Pancreas (tissue), 10 donors: ENCODE measurements at regions not wholly inside any gene's neighbourhood (a gene's known extent, or its start where the extent isn't known, plus 50 kb on each side); places are given as distances from the start of the nearest gene placed in this dataset.

Experiments used
- ATAC-seq, 4 donors: fragments of 200-7000 bp; cut with Tn5 transposase; one replicate each; pipeline versions ENCODE4 v1.8.0 to v1.9.1; 2020; ENCODE audit warnings: mild to moderate bottlenecking in 4 of 4, moderate library complexity in 4 of 4
- DNase-seq, 6 donors: peaks; one replicate each; pipeline ENCODE4 v3.0.0-alpha.2; 2020
- FAIRE-seq: peaks from 2 replicates; lab custom pipeline; 2012; peaks lifted over from hg19 to GRCh38; lab: Jason Lieb, UNC
- H3K27ac ChIP-seq, 4 donors: fragments of 200-600 bp; sonication (generic); 1 replicate in 3 of 4; 2 replicates in 1 of 4; pipeline versions ENCODE4 v1.5.0 to v1.8.0; 2020
- H3K27me3 ChIP-seq, 4 donors: fragments of 200-600 bp; one replicate each; pipeline ENCODE4 v1.8.0; 2021
- H3K36me3 ChIP-seq, 3 donors: fragments of 200-600 bp; sonication (generic) in 1 of 3; one replicate each; pipeline versions ENCODE4 v1.5.0 to v1.8.0; 2020 to 2021
- H3K4me1 ChIP-seq, 3 donors: fragments of 200-600 bp; one replicate each; pipeline ENCODE4 v1.8.0; 2021
- H3K4me3 ChIP-seq, 4 donors: fragments of 200-600 bp; sonication (generic) in 2 of 4; one replicate each; pipeline versions ENCODE4 v1.5.0 to v1.8.0; 2020 to 2021
- H3K9me3 ChIP-seq, 4 donors: fragments of 200-600 bp; one replicate each; pipeline ENCODE4 v1.8.0; 2021
- WGBS, 2 donors: extraction: QIAGEN DNeasy Blood & Tissue Kit; methylation state at CpG; one replicate each; pipeline ENCODE4 v1.1.7; 2013; 5-methylcytosine and 5-hydroxymethylcytosine counted together
- intact Hi-C, 3 donors: fragments of 100-400 bp; cut with DNase I; formaldehyde crosslinking; loops; one replicate each; pipeline versions ENCODE4 v1.11.1 to v1.14.2; 2022
- TF ChIP-seq, protein P1 (sequence below), 4 donors: fragments of 200-600 bp; sonication (generic) in 3 of 4; IDR thresholded peaks; one replicate each; pipeline versions ENCODE4 v1.5.0 to v1.8.0; 2021; ENCODE audit warnings: antibody characterized with exemption in 4 of 4
- donor health status: healthy with polysubstance abuse.
- donor health status: DM: no; HTN: no; CAD: no; lungs with moderate emphysema.
- donor health status: DM: no; HTN: no; CAD: no.
- donor health status: control.
- donor health status: control.
- donor health status: Bipolar disorder and iron deficiency.
- donor health status: DM: yes; HTN: yes; CAD: no.
- donor health status: DM: no; HTN: no; CAD: no.
- donor health status: DM: no; HTN: no; CAD: no.
- donor health status: DM: yes; HTN: yes; CAD: no.

DNA sequence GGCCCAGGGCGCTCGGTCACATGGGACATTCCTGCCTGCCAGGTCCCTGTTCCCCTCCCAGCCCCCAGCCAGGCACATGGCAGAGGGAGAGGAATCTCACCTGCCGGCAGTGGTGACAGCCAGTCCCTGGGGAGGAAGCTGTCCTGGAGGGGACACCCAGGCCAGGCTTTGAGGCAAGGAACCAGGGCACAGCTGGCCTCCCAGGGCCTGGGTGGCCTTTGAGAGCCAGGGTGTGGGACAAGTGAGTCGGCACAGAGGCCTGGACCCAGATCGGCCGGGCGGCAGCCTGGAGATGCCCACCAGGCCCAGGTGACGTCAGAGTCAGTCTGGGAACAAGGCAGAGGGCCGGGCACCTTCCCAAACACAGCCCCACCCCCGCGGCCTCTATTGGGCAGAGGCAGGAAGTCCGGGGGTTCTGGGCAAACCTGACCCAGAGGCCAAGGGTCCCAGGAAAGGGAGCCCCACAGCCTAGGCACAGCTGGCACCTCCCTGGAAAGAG lies 65.0 kb upstream of the CFAP46 start:
- no peak for ATAC-seq
- intact Hi-C loops, result no loop called here
- DNase-seq, result peak in 1 of 6 donors; percentile 54
- TF ChIP-seq, protein P1, sequence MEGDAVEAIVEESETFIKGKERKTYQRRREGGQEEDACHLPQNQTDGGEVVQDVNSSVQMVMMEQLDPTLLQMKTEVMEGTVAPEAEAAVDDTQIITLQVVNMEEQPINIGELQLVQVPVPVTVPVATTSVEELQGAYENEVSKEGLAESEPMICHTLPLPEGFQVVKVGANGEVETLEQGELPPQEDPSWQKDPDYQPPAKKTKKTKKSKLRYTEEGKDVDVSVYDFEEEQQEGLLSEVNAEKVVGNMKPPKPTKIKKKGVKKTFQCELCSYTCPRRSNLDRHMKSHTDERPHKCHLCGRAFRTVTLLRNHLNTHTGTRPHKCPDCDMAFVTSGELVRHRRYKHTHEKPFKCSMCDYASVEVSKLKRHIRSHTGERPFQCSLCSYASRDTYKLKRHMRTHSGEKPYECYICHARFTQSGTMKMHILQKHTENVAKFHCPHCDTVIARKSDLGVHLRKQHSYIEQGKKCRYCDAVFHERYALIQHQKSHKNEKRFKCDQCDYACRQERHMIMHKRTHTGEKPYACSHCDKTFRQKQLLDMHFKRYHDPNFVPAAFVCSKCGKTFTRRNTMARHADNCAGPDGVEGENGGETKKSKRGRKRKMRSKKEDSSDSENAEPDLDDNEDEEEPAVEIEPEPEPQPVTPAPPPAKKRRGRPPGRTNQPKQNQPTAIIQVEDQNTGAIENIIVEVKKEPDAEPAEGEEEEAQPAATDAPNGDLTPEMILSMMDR (IDR thresholded peaks at IDR 0.05), result no peak
- 58 to 69% methylated on average over 12 of the region's 12 CpGs for WGBS, 2 donors
- Histone ChIP-seq H3K4me3 (no peak overlapping the region), H3K27ac (no peak overlapping the region), H3K36me3 (no peaks in the 10 kb centered on the region), H3K4me1 (no peaks in the 10 kb centered on the region), H3K27me3 (no peaks in the 10 kb centered on the region), H3K9me3 (no peaks in the 10 kb centered on the region)
- FAIRE-seq, result no peak

- Histone ChIP-seq H3K27ac (no peak overlapping the region), H3K9me3 (no peaks in the 10 kb centered on the region), H3K36me3 (no peaks in the 10 kb centered on the region), H3K4me3 (no peak overlapping the region), H3K27me3 (no peaks in the 10 kb centered on the region), H3K4me1 (no peaks in the 10 kb centered on the region)
- FAIRE-seq (no peak), DNase-seq (peak in 1 of 6 donors; percentile 49), ATAC-seq (no peak)
- intact Hi-C loops, result no loop called here
- TF ChIP-seq, protein P1 (IDR thresholded peaks at IDR 0.05), result no peak
- WGBS, 2 donors, result 75 to 85% methylated on average over 18 of the region's 18 CpGs
Measured at GRCh38 chr10:133006806-133007205, 64.4 kb upstream of the CFAP46 start.

- intact Hi-C loops, result no loop called here
- 72 to 84% methylated on average over 10 of the region's 10 CpGs for WGBS, 2 donors
- TF ChIP-seq, protein P1 (IDR thresholded peaks at IDR 0.05), result no peak
- H3K4me3 ChIP-seq, result no peak overlapping the region
- no peak overlapping the region for H3K27ac ChIP-seq
- FAIRE-seq (no peak), ATAC-seq (no peak), DNase-seq (peak in 1 of 6 donors; percentile 55)
- H3K9me3 ChIP-seq, result no peaks in the 10 kb centered on the region
- no peaks in the 10 kb centered on the region for H3K4me1 ChIP-seq
- no peaks in the 10 kb centered on the region for H3K36me3 ChIP-seq
- no peaks in the 10 kb centered on the region for H3K27me3 ChIP-seq
Measured at GRCh38 chr10:133006202-133006601, 63.8 kb upstream of the CFAP46 start.

DNA sequence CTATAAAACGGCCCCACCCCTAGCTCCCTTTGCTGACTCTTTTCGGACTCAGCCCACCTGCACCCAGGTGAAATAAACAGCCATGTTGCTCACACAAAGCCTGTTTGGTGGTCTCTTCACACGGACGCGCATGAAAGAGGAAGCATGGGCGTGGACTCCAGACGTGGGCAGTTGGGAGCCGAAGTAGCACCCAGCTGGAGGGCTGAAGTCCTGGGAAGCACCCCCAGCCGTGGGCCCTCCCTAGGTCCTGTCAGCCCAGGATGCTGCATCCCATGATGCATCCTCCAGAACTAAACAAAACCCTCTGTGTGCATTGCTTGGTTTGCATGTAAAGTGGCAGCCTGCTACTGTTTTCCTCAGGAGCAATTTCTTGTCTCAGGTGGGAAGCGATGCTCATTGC lies 62.1 kb upstream of the CFAP46 start:
- no peaks in the 10 kb centered on the region for H3K36me3 ChIP-seq
- WGBS, 2 donors, result 59 to 64% methylated on average over 10 of the region's 10 CpGs
- no peak overlapping the region for H3K4me3 ChIP-seq
- DNase-seq (no peak), ATAC-seq (no peak), FAIRE-seq (no peak)
- no peaks in the 10 kb centered on the region for H3K27me3 ChIP-seq
- H3K27ac ChIP-seq, result no peak overlapping the region
- H3K9me3 ChIP-seq, result no peaks in the 10 kb centered on the region
- TF ChIP-seq, protein P1 (IDR thresholded peaks at IDR 0.05), result no peak
- intact Hi-C loops, result no loop called here
- H3K4me1 ChIP-seq, result no peaks in the 10 kb centered on the region

DNA sequence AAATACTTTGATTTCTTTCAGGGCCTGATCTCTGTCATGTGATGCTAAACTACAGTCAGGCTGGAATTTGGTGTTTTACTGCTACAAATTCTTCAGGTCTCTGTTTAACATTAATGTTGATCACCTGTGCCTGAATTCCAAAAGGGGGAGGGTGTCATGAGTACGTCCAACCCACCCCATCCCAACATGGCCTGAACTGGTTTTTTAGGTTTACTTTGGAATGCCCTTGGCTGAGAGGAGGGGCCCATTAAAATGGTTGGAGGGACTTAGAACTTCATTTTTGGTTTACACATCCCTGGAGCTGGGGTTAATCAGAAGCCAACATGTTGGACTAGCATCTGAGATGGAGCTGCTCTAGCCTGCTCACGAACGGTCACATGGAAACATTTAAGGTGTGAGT lies 60.8 kb upstream of the CFAP46 start:
- FAIRE-seq (no peak), DNase-seq (no peak), ATAC-seq (peak in 1 of 4 donors; percentile 55)
- H3K27me3 ChIP-seq, result no peaks in the 10 kb centered on the region
- no peaks in the 10 kb centered on the region for H3K36me3 ChIP-seq
- TF ChIP-seq, protein P1 (IDR thresholded peaks at IDR 0.05), result no peak
- 21 to 23% methylated on average over 3 of the region's 3 CpGs for WGBS, 2 donors
- H3K27ac ChIP-seq, result no peak overlapping the region
- H3K4me1 ChIP-seq, result no peaks in the 10 kb centered on the region
- H3K9me3 ChIP-seq, result no peaks in the 10 kb centered on the region
- no peak overlapping the region for H3K4me3 ChIP-seq
- intact Hi-C loops, result no loop called here
